ENCODE measurements at regions not wholly inside any gene's neighbourhood (a gene's known extent, or its start where the extent isn't known, plus 50 kb on each side); places are given as distances from the start of the nearest gene placed in this dataset.

DNA sequence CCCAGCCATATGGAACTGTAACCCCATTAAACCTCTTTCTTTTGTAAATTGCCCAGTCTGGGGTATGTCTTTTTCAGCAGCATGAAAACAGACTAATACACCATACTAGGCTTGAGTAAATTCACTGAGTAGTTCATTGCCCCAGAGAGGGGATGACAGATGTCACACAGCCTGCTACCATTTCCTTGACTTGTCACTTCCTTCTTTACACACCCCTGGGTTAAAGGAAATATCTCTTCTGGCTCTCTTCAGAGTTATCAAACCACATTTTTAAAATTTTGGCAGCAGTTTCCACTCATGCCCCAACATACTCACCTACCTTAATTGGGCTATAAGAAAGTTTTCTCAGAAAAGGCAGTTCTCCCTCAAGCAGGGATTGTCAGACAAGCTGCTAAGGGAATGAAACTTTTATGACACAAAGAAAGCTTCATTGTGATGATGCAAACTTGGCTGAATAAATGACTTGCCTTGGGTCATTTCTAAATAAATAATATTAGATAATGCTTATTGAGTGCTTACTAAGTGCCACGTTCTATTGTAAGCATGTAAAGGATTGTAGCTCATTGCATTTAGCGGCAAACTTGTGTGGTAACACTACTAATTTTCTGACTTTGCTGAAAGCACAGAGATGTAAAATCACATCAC lies 68.0 kb upstream of the RBMS3 start:
- no peak for ATAC-seq (ENCODE audit: poor library complexity)
- Histone ChIP-seq H3K27ac (ENCODE audit: low read depth in 1 of 2, low read length in 2 of 2) (no peak overlapping the region), H3K4me3 (ENCODE audit: low read length) (no peak overlapping the region), H3K36me3 (ENCODE audit: insufficient read depth, low read length) (no peaks in the 10 kb centered on the region), H3K27me3 (ENCODE audit: control insufficient read depth in 1 of 2, insufficient read depth in 2 of 2, low read length in 2 of 2) (no peaks in the 10 kb centered on the region), H3K9me3 (ENCODE audit: control insufficient read depth in 1 of 2, insufficient read depth in 1 of 2, low read length in 2 of 2) (no peaks in the 10 kb centered on the region), H3K4me1 (ENCODE audit: insufficient read depth, low read length) (no peaks in the 10 kb centered on the region)
- H3K27me3 Mint-ChIP-seq, result no peaks in the 10 kb centered on the region
- H3K9me3 Mint-ChIP-seq, result peaks cover 2% of the 10 kb centered on the region
- no peak for DNase-seq
- TF ChIP-seq, protein P1, sequence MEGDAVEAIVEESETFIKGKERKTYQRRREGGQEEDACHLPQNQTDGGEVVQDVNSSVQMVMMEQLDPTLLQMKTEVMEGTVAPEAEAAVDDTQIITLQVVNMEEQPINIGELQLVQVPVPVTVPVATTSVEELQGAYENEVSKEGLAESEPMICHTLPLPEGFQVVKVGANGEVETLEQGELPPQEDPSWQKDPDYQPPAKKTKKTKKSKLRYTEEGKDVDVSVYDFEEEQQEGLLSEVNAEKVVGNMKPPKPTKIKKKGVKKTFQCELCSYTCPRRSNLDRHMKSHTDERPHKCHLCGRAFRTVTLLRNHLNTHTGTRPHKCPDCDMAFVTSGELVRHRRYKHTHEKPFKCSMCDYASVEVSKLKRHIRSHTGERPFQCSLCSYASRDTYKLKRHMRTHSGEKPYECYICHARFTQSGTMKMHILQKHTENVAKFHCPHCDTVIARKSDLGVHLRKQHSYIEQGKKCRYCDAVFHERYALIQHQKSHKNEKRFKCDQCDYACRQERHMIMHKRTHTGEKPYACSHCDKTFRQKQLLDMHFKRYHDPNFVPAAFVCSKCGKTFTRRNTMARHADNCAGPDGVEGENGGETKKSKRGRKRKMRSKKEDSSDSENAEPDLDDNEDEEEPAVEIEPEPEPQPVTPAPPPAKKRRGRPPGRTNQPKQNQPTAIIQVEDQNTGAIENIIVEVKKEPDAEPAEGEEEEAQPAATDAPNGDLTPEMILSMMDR (IDR thresholded peaks at IDR 0.05), result no peak
- H3K36me3 Mint-ChIP-seq (ENCODE audit: low read depth), result no peaks in the 10 kb centered on the region
- POLR2A ChIA-PET, result no interaction called here
- H3K27ac Mint-ChIP-seq, result no peak overlapping the region
- CTCF ChIA-PET, result no interaction called here
- H3K4me1 Mint-ChIP-seq (ENCODE audit: low read depth), result no peaks in the 10 kb centered on the region
- intact Hi-C loops (cut with DNase I, micrococcal nuclease), result no loop called here
- no peak overlapping the region for H3K4me3 Mint-ChIP-seq

DNA sequence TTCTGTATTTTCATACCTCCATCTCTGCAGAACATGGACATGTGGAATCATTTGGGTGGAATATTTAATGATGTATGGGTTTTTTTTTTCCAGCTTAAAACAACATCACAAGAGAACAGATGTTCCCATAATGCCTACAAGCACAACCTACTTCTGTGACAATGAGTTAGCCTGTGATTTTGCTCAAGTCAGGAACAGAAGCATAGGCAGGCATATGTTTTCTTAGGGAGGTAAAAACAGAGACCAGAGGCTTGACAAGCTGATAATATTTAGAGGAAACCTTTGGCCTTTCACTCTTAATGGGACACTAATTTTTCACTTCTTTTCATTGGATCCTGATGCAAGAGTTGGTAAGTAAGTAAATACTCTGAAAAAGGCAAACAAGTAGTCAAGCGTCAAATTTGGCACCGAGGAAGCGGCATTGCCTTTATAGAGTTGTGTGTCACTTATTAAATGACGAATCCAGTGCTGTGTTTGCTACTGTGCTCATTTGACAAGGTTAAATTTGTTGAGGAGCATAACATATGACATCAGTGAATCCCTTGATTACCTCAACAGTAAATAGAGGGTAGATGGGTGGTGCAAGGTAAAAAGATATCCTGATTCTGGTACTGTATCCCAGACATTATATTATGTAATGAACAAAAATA lies 66.7 kb upstream of the RBMS3 start:
- Histone ChIP-seq H3K4me3 (ENCODE audit: low read length) (no peak overlapping the region), H3K9me3 (ENCODE audit: control insufficient read depth in 1 of 2, insufficient read depth in 1 of 2, low read length in 2 of 2) (no peaks in the 10 kb centered on the region), H3K27me3 (ENCODE audit: control insufficient read depth in 1 of 2, insufficient read depth in 2 of 2, low read length in 2 of 2) (no peaks in the 10 kb centered on the region), H3K4me1 (ENCODE audit: insufficient read depth, low read length) (no peaks in the 10 kb centered on the region), H3K36me3 (ENCODE audit: insufficient read depth, low read length) (no peaks in the 10 kb centered on the region), H3K27ac (ENCODE audit: low read depth in 1 of 2, low read length in 2 of 2) (no peak overlapping the region)
- intact Hi-C loops (cut with DNase I, micrococcal nuclease), result no loop called here
- POLR2A ChIA-PET, result no interaction called here
- CTCF ChIA-PET, result no interaction called here
- TF ChIP-seq, protein P1 (IDR thresholded peaks at IDR 0.05), result no peak
- no peak for ATAC-seq (ENCODE audit: poor library complexity)
- Mint-ChIP-seq H3K27ac (no peak overlapping the region), H3K27me3 (no peaks in the 10 kb centered on the region), H3K36me3 (ENCODE audit: low read depth) (no peaks in the 10 kb centered on the region), H3K4me3 (no peak overlapping the region), H3K4me1 (ENCODE audit: low read depth) (no peaks in the 10 kb centered on the region), H3K9me3 (peaks cover 2% of the 10 kb centered on the region)
- DNase-seq, result no peak

DNA sequence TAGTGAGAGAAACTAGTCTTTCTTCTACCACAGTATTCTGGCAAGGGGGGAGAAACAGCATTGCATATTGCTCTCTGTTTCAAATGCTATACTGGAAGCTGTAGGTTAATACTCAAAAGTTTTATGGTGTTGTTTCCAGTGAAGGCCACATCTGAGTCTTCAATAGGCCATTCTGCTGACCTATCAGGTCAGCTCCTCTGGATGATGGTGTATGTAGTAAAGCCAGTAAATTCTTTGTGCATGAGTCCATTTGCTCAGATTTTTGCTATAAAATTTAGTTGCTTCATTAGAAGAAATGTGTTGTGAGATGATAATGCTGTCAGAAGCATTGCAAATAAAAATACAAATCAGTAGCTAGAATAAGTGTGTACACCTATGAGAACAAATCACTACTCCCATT lies 64.9 kb upstream of the RBMS3 start:
- TF ChIP-seq, protein P1 (IDR thresholded peaks at IDR 0.05), result no peak
- H3K27me3 Mint-ChIP-seq, result no peaks in the 10 kb centered on the region
- H3K36me3 ChIP-seq (ENCODE audit: insufficient read depth, low read length), result no peaks in the 10 kb centered on the region
- no peaks in the 10 kb centered on the region for H3K27me3 ChIP-seq (ENCODE audit: control insufficient read depth in 1 of 2, insufficient read depth in 2 of 2, low read length in 2 of 2)
- H3K4me3 Mint-ChIP-seq, result no peak overlapping the region
- no peak overlapping the region for H3K4me3 ChIP-seq (ENCODE audit: low read length)
- H3K4me1 Mint-ChIP-seq (ENCODE audit: low read depth), result no peaks in the 10 kb centered on the region
- H3K27ac Mint-ChIP-seq, result no peak overlapping the region
- intact Hi-C loops (cut with DNase I, micrococcal nuclease), result no loop called here
- H3K9me3 ChIP-seq (ENCODE audit: control insufficient read depth in 1 of 2, insufficient read depth in 1 of 2, low read length in 2 of 2), result peaks cover 0 to 3% of the 10 kb centered on the region in 2 experiments
- CTCF ChIA-PET, result no interaction called here
- no peaks in the 10 kb centered on the region for H3K36me3 Mint-ChIP-seq (ENCODE audit: low read depth)
- H3K4me1 ChIP-seq (ENCODE audit: insufficient read depth, low read length), result no peaks in the 10 kb centered on the region
- no peak for ATAC-seq (ENCODE audit: poor library complexity)
- POLR2A ChIA-PET, result no interaction called here
- no peak for DNase-seq
- peaks cover 2% of the 10 kb centered on the region for H3K9me3 Mint-ChIP-seq
- no peak overlapping the region for H3K27ac ChIP-seq (ENCODE audit: low read depth in 1 of 2, low read length in 2 of 2)
